GM21515 (cell line): ENCODE measurements at regions not wholly inside any gene's neighbourhood (a gene's known extent, or its start where the extent isn't known, plus 50 kb on each side); places are given as distances from the start of the nearest gene placed in this dataset.

Source experiments
- ATAC-seq: cut with Tn5 transposase; IDR thresholded peaks from one replicate; pipeline ENCODE4 v1.9.1; 2021; ENCODE audit not compliant: unreplicated experiment

DNA sequence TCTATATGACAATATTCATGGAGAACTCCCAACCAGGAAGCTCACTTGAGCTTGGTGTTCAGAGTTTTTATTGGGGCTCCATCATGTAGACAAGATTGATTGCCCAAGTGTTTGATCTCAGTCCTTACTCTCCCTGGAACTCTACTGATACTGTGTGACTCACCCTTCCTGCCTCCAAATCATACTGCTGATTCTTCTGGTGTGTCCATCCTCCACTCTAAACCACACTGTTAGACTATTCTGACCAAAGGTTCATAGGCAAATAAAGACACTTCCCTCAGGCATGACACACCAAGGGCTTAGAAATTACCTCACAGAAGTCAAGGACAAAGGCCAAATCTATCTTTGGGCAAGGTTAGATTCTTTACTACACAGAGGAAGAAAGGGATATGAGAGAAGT lies 107.9 kb upstream of the CDH20 start:
- ATAC-seq, result no peak

DNA sequence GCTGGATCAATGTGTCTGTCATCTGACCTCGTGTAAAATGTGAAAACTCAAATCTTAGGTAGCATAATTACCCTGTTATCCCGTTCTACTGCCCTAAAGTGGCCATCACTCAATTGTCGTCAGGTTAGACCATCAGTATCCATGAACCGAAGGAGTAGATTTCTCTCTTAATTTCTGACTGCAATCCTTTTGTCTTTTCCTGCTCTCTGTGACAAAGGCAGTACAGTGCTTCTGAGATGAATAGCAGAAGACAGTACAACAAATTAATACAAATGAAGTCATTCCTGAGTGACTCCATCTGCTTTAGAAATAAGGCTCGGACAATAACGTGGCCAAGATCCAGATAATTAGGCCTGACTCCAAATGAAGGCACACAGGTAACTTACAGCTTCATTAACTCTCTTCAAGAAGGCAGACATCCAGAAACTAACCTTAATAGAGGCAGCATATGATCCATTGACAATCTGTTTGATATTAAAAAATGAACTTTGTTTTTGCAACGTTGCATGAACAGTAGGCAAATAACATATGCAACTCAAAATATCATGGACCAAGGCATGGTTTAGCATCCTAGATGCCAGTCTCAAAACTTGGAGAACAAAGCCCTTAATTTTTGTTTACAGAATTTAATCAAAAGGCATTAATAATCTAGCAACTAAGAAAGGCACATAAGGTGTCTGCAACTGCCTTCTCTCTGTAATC lies 96.7 kb upstream of the CDH20 start:
- no peak for ATAC-seq

DNA sequence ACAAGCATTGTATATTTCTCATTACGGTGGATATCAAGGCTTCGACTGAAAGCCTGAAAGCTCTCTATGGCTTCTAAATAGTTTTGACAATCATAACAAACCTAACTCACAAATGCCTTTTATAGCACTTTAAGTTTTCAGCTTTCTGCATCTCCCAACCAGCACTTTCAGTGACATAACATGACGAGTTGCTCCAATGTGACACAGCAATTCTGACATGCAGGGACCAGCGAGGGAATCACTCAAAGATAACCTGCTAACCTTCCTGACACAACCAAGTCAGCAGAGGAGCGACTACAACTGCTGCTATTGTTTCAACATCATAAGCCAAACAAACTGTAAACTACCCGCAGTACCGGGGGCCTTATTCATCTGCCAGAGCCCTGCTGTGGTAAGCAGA lies 95.7 kb upstream of the CDH20 start:
- ATAC-seq, result no peak

DNA sequence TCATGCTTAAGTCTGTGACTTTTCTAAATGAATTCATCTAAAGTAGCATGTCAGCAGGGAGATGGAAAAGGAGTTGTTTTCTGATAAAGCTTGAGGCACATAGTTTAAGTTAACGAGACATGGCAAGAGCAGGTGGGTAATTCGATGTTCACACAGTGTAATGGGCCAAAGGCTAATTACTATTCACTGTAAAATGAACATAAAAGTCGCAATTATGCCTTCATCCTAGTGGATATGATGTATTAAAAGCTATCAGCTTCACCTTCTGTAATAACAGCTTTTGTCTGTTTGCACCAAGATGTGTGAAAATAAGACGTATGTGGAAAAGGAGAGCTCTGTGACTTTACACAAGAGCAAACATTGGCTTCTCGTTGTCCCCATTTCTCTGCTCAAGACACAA lies 94.2 kb upstream of the CDH20 start:
- ATAC-seq, result no peak

DNA sequence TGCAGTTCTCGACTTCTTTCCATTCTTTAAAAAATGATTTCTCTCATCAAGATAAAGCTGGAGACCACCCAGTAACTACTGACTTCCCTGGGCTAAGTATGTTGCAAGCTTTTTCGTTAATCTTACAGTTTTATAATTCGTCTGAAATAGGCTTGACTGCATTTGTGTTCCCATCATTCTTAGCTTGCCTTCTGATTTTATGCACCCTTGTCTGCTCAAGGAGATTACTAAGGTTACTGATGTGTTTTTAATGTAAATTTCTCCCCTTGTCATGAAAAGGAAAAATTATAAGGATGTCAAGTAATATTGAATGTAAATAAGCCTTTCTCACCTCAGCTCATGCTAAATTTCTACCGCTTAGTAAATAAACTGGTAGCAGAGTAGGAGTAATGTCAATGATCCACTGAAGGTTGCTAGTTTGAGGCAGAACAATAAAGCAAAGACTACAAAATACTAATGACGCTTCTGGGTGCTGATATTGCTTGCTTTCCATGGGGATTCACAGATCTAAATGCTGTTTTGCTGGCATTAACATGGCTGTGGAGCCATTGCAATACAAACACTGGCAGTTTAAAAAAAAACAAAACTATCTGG lies 91.9 kb upstream of the CDH20 start:
- no peak for ATAC-seq

DNA sequence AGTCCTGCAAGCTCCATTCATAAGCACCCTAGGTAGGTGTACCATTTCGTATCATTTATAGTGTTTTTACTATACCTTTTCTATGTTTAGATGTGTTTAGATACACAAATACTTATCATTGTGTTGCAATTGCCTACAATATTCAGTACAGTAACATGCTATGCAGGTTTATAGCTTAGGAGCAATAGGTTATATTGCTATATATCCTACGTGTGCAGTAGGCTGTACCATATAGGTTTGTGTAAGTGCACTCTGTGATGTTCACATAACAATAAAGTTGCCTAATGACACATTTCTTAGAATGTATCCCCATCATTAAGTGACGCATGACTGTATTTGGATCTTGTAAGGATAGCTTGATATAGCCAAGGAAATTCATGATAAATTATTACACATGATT lies 88.6 kb upstream of the CDH20 start:
- no peak for ATAC-seq

DNA sequence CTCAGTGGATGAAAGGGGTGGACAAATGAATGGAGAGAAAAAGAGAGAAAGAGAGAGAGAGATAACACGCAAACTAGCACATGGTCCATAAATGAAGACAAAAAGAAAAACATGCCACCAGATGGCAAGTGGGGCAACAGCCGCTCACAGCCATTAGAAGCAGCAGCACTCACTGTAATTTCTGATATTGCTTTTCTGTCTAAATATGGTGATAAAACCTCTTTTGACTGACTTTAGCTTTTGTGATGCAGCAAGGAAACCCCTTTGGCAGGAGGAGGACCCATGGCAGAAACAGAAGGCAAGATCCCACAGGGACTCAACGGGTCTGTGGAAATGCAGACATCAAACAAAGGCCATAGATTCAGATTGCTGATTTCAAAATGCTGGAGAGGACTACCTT lies 88.0 kb upstream of the CDH20 start:
- ATAC-seq, result no peak

DNA sequence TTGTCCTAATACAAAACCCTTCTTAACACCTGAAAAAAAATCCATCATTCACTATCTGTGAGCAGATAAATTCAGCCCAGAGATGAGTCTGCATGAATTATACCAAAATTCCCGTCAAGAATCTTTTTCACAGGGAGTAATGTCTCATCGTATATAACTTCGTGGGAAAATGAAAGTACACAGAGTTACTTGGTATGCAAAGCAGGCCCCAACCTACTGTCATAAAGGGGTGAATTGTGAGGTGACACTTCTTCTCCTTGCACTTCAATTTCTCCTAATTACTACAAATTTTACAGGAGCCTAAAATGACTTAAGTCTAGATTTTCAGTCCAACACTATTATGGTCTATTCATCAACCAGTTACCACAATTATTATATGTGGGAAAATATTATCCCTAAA lies 84.6 kb upstream of the CDH20 start:
- ATAC-seq, result no peak

DNA sequence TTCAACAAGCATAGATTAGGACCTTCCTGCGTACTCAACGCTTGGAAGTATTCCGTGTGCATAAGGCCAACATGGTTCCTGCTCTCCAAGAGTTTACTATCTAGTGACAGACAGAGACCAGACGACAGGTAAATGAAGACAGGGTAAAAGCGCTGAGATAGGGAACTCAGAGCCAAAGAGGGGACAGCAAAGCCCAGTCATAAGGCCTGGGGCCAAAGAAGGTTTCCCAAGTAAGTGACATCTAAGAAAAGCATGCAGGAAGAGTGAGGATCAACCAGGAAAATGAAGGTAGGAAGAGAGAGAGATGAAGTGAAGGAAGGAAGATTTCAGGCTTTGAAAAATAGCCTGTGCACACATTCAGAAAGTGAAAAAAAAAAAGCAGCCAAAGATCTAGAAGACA lies 76.9 kb upstream of the CDH20 start:
- no peak for ATAC-seq

DNA sequence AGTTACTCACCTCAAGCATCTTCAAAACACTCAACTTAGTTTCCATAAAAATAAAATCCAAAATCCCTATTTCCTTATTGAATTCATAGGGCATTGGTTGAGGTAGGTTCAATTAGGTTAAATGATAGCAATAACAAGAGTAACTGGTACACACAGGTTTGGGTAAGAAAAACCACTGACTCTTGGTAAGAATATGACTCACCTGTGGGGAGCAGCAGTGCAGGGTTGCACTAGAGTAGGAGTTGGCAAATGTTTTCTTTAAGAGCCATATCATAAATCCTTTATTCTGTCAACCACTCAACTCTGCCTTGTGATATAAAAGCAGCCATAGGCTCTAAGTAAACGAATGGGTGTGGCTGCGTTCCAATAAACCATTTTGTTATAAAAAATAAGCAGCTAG lies 71.4 kb upstream of the CDH20 start:
- ATAC-seq, result no peak

DNA sequence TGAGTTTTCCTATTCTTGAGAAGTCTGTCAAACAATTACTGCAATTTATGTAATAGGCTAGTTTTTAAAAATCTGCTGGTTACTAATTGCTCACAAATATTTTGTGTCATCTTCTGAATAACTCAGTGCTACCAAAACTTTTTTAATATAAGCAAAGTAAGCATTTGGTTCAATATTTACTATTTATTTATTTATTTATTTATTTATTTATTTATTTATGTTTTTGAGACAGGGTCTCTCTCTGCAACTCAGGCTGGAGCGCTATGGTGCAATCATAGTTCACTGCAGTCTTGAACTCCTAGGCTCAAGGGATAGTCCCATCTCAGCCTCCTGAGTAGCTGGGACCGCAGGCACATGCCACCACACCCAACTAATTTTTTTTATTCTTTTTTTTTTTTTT lies 60.4 kb upstream of the CDH20 start:
- no peak for ATAC-seq

DNA sequence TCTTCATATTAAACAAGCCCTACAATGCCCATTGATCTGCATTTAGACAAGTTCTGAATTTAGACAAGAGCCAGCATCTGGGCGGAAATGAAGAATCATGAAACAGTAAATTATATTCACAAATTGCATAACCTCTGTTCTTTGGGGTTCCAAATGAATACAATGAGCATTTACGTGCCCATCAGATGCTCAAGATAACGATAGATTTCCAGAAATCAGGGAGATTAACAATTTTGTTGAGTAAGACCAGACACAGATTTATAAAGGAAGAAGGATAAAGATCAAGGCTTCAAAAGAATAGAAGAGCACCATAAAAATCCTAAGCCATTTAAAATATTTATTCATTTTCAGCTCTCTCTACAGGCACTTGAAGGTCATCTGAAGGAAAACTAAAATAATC lies 59.7 kb upstream of the CDH20 start:
- no peak for ATAC-seq

DNA sequence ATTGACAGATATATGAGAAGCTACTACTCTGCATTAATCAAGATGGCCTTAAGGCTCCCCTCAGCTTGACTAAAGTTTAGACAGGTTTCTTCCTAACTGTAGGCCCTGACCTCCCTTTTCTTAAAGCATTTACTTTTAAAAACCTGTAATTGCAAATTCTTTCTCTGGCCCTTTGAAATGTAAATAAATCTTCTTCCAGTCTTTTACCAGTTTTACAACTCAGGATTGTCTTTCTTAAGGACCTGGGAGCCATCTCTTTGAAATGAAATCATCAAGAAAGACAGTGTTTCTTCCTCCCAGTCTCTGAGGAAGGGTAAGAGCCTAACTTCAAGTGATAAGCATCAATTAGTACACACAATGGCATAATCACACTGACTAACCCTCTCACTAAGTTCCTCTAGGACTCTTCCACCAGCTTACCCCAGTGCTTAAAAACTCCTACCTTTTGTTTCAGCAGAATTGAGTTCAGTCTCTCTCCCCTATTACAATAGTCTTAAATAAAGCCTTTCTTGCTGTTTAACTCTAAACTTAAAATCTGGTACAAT lies 58.7 kb upstream of the CDH20 start:
- no peak for ATAC-seq

DNA sequence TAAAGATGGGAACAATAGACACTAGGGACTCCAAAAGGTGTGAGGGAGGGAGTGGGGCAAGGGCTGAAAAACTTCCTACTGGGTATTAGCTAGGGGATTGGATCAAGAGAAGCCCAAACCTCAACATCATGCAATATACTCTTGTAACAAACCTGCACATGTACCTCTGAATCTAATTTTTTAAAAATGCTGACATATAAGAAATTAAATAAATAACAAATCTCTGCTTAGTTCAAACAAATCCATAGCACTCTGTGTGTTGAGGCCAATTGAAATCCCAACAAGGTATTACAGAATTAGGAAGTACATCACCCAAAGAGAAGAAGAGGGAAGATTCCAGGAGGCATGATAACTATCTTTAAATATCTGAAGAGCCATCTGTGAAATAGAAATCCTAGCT lies 55.4 kb upstream of the CDH20 start:
- no peak for ATAC-seq

DNA sequence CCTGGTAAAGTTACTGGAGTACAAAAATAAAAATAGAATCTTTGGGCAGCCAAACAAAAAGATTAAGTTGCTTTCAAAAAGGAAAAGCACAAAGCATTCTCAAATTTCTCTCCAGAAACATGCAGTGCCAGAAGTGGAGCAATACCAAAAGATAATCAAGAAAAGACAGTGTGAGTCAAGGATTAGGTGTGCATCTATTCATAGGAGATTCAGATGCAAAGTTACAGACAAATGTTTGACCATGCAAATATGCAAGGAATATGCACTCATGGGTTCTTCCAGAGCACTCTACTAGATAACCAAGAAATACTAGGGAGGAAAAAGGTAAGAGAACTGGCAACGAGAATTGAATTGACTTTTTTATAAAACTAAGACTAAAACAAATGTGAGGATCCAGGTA lies 51.8 kb upstream of the CDH20 start:
- ATAC-seq, result no peak

DNA sequence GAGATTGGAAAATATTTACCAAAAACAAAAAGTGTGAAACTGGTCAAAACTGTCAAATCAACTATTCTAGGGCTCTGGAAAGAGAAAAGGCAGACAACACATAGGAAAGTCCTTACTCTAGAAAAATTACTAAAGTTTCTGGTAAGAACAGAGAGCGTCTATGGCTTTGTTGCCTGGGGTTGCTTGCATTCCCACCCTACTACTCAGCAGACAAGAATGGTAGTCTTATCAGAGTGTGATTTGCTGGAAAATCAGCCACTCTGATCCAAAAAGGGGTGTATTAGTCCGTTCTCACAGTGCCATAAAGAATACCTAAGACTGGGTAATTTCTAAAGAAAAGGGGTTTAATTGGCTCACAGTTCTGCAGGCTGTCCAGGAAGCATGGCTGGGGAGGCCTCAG lies 50.3 kb upstream of the CDH20 start:
- no peak for ATAC-seq
